ENCODE measurements at regions not wholly inside any gene's neighbourhood (a gene's known extent, or its start where the extent isn't known, plus 50 kb on each side); places are given as distances from the start of the nearest gene placed in this dataset.

GRCh38 chr15:70279096-70279495 is 181.4 kb upstream of the TLE3 start:
- DNase-seq (ENCODE audit: low spot score) = no peak

- no peak for DNase-seq (ENCODE audit: low spot score)
Measured at GRCh38 chr15:70278644-70279043, 180.9 kb upstream of the TLE3 start.

- no peak for DNase-seq (ENCODE audit: low spot score)
Measured at GRCh38 chr15:70277556-70277955, 179.8 kb upstream of the TLE3 start.

- DNase-seq (ENCODE audit: low spot score) = no peak
Measured at GRCh38 chr15:70276401-70276800, 178.7 kb upstream of the TLE3 start.

GRCh38 chr15:70275461-70276138 is 177.9 kb upstream of the TLE3 start:
- no peak for DNase-seq (ENCODE audit: low spot score)

- no peak for DNase-seq (ENCODE audit: low spot score)
Measured at GRCh38 chr15:70274908-70275307, 177.2 kb upstream of the TLE3 start.

- no peak for DNase-seq (ENCODE audit: low spot score)
Measured at GRCh38 chr15:70274255-70274880, 176.7 kb upstream of the TLE3 start.

- no peak for DNase-seq (ENCODE audit: low spot score)
Measured at GRCh38 chr15:70273808-70274207, 176.1 kb upstream of the TLE3 start.

- DNase-seq (ENCODE audit: low spot score) = no peak
Measured at GRCh38 chr15:70272565-70273355, 175.0 kb upstream of the TLE3 start.

- no peak for DNase-seq (ENCODE audit: low spot score)
Measured at GRCh38 chr15:70271422-70272088, 173.8 kb upstream of the TLE3 start.

GRCh38 chr15:70270752-70271111 is 173.0 kb upstream of the TLE3 start:
- no peak for DNase-seq (ENCODE audit: low spot score)

- DNase-seq (ENCODE audit: low spot score) = no peak
Measured at GRCh38 chr15:70269991-70270751, 172.5 kb upstream of the TLE3 start.

- DNase-seq (ENCODE audit: low spot score) = no peak
Measured at GRCh38 chr15:70269311-70269911, 171.7 kb upstream of the TLE3 start.

- DNase-seq (ENCODE audit: low spot score) = no peak
Measured at GRCh38 chr15:70268698-70269251, 171.1 kb upstream of the TLE3 start.

- DNase-seq (ENCODE audit: low spot score) = no peak
Measured at GRCh38 chr15:70267879-70268278, 170.2 kb upstream of the TLE3 start.

GRCh38 chr15:70267306-70267705 is 169.6 kb upstream of the TLE3 start:
- DNase-seq (ENCODE audit: low spot score) = no peak

GRCh38 chr15:70266412-70267121 is 168.8 kb upstream of the TLE3 start:
- DNase-seq (ENCODE audit: low spot score) = no peak

GRCh38 chr15:70265986-70266385 is 168.3 kb upstream of the TLE3 start:
- DNase-seq (ENCODE audit: low spot score) = no peak

GRCh38 chr15:70265466-70265978 is 167.8 kb upstream of the TLE3 start:
- DNase-seq (ENCODE audit: low spot score) = no peak

GRCh38 chr15:70264738-70265465 is 167.2 kb upstream of the TLE3 start:
- no peak for DNase-seq (ENCODE audit: low spot score)
